ENCODE measurements at regions not wholly inside any gene's neighbourhood (a gene's known extent, or its start where the extent isn't known, plus 50 kb on each side); places are given as distances from the start of the nearest gene placed in this dataset.

- ATAC-seq (ENCODE audit: low read depth) = no peak
- no peaks in the 10 kb centered on the region for H3K36me3 Mint-ChIP-seq
- DNase-seq = no peak
- H3K4me1 Mint-ChIP-seq = no peaks in the 10 kb centered on the region
- no peak overlapping the region for H3K4me3 Mint-ChIP-seq
- H3K9me3 Mint-ChIP-seq = no peaks in the 10 kb centered on the region
- H3K27me3 Mint-ChIP-seq = peaks cover 3% of the 10 kb centered on the region
- POLR2A ChIA-PET = no interaction called here
- no peak overlapping the region for H3K27ac Mint-ChIP-seq
Measured at GRCh38 chr13:33340631-33341030, 55.1 kb upstream of the STARD13 start.

- H3K4me3 Mint-ChIP-seq = no peak overlapping the region
- POLR2A ChIA-PET = no interaction called here
Measured at GRCh38 chr13:33341861-33342452, 56.4 kb upstream of the STARD13 start.

GRCh38 chr13:33345842-33346241, 60.3 kb upstream of the STARD13 start:
- Mint-ChIP-seq H3K9me3 (no peaks in the 10 kb centered on the region), H3K36me3 (no peaks in the 10 kb centered on the region), H3K4me1 (peaks cover 1% of the 10 kb centered on the region), H3K4me3 (no peak overlapping the region), H3K27me3 (peaks cover 16% of the 10 kb centered on the region), H3K27ac (no peak overlapping the region)
- ATAC-seq (ENCODE audit: low read depth) (no peak), DNase-seq (no peak)
- POLR2A ChIA-PET = no interaction called here

More at GRCh38 chr13:33341861-33342452, 56.4 kb upstream of the STARD13 start:
- DNase-seq (no peak), ATAC-seq (ENCODE audit: low read depth) (no peak)
- H3K9me3 Mint-ChIP-seq = no peaks in the 10 kb centered on the region
- H3K27me3 Mint-ChIP-seq = peaks cover 6% of the 10 kb centered on the region
- no peaks in the 10 kb centered on the region for H3K36me3 Mint-ChIP-seq
- H3K27ac Mint-ChIP-seq = no peak overlapping the region
- H3K4me1 Mint-ChIP-seq = no peaks in the 10 kb centered on the region

GRCh38 chr13:33347861-33348260, 62.3 kb upstream of the STARD13 start:
- H3K9me3 Mint-ChIP-seq = no peaks in the 10 kb centered on the region
- POLR2A ChIA-PET = no interaction called here

GRCh38 chr13:33348366-33348765, 62.8 kb upstream of the STARD13 start:
- ATAC-seq (ENCODE audit: low read depth) = no peak
- Mint-ChIP-seq H3K27ac (no peak overlapping the region), H3K4me1 (peaks cover 2% of the 10 kb centered on the region), H3K9me3 (no peaks in the 10 kb centered on the region), H3K36me3 (no peaks in the 10 kb centered on the region), H3K27me3 (peaks cover 35% of the 10 kb centered on the region), H3K4me3 (no peak overlapping the region)
- POLR2A ChIA-PET = no interaction called here
- no peak for DNase-seq

More at GRCh38 chr13:33347861-33348260, 62.3 kb upstream of the STARD13 start:
- ATAC-seq (ENCODE audit: low read depth) (no peak), DNase-seq (no peak)
- Mint-ChIP-seq H3K27ac (no peak overlapping the region), H3K4me1 (peaks cover 2% of the 10 kb centered on the region), H3K27me3 (peaks cover 33% of the 10 kb centered on the region), H3K4me3 (no peak overlapping the region), H3K36me3 (no peaks in the 10 kb centered on the region)

- Mint-ChIP-seq H3K27ac (no peak overlapping the region), H3K9me3 (no peaks in the 10 kb centered on the region), H3K4me3 (no peak overlapping the region), H3K4me1 (peaks cover 2% of the 10 kb centered on the region), H3K27me3 (peaks cover 35% of the 10 kb centered on the region), H3K36me3 (no peaks in the 10 kb centered on the region)
- ATAC-seq (ENCODE audit: low read depth) = no peak
- POLR2A ChIA-PET = no interaction called here
- no peak for DNase-seq
Measured at GRCh38 chr13:33349288-33349985, 63.9 kb upstream of the STARD13 start.

GRCh38 chr13:33349986-33350826, 64.7 kb upstream of the STARD13 start:
- POLR2A ChIA-PET = no interaction called here
- peaks cover 2% of the 10 kb centered on the region for H3K4me1 Mint-ChIP-seq
- H3K4me3 Mint-ChIP-seq = no peak overlapping the region
- H3K27me3 Mint-ChIP-seq = peaks cover 38% of the 10 kb centered on the region
- DNase-seq (no peak), ATAC-seq (ENCODE audit: low read depth) (no peak)
- no peaks in the 10 kb centered on the region for H3K36me3 Mint-ChIP-seq
- H3K27ac Mint-ChIP-seq = no peak overlapping the region
- H3K9me3 Mint-ChIP-seq = no peaks in the 10 kb centered on the region

- H3K27me3 Mint-ChIP-seq = peaks cover 42% of the 10 kb centered on the region
- peaks cover 2% of the 10 kb centered on the region for H3K4me1 Mint-ChIP-seq
- no peak overlapping the region for H3K27ac Mint-ChIP-seq
- no peaks in the 10 kb centered on the region for H3K36me3 Mint-ChIP-seq
- H3K9me3 Mint-ChIP-seq = no peaks in the 10 kb centered on the region
- POLR2A ChIA-PET = no interaction called here
- ATAC-seq (ENCODE audit: low read depth) (no peak), DNase-seq (no peak)
- H3K4me3 Mint-ChIP-seq = no peak overlapping the region
Measured at GRCh38 chr13:33351319-33351718, 65.8 kb upstream of the STARD13 start.

GRCh38 chr13:33352041-33352440, 66.5 kb upstream of the STARD13 start:
- ATAC-seq (ENCODE audit: low read depth) = no peak
- Mint-ChIP-seq H3K27ac (no peak overlapping the region), H3K27me3 (peaks cover 45% of the 10 kb centered on the region), H3K36me3 (no peaks in the 10 kb centered on the region), H3K4me3 (no peak overlapping the region), H3K9me3 (no peaks in the 10 kb centered on the region), H3K4me1 (peaks cover 2% of the 10 kb centered on the region)
- POLR2A ChIA-PET = no interaction called here
- DNase-seq = no peak

GRCh38 chr13:33352526-33352925, 67.0 kb upstream of the STARD13 start:
- ATAC-seq (ENCODE audit: low read depth) = no peak
- peaks cover 48% of the 10 kb centered on the region for H3K27me3 Mint-ChIP-seq
- no peak overlapping the region for H3K27ac Mint-ChIP-seq
- H3K9me3 Mint-ChIP-seq = peaks cover 1% of the 10 kb centered on the region
- no peak overlapping the region for H3K4me3 Mint-ChIP-seq
- H3K36me3 Mint-ChIP-seq = no peaks in the 10 kb centered on the region
- POLR2A ChIA-PET = no interaction called here
- no peak for DNase-seq
- peaks cover 2% of the 10 kb centered on the region for H3K4me1 Mint-ChIP-seq

GRCh38 chr13:33353210-33353609, 67.7 kb upstream of the STARD13 start:
- POLR2A ChIA-PET = no interaction called here

GRCh38 chr13:33353646-33354045, 68.1 kb upstream of the STARD13 start:
- POLR2A ChIA-PET = no interaction called here
- H3K4me3 Mint-ChIP-seq = no peak overlapping the region
- H3K36me3 Mint-ChIP-seq = no peaks in the 10 kb centered on the region
- H3K27me3 Mint-ChIP-seq = peaks cover 40% of the 10 kb centered on the region
- H3K27ac Mint-ChIP-seq = no peak overlapping the region
- H3K9me3 Mint-ChIP-seq = peaks cover 1% of the 10 kb centered on the region
- ATAC-seq (ENCODE audit: low read depth) = no peak
- peaks cover 2% of the 10 kb centered on the region for H3K4me1 Mint-ChIP-seq
- DNase-seq = no peak

More at GRCh38 chr13:33353210-33353609, 67.7 kb upstream of the STARD13 start:
- H3K4me3 Mint-ChIP-seq = no peak overlapping the region
- ATAC-seq (ENCODE audit: low read depth) = no peak
- no peak for DNase-seq
- peaks cover 2% of the 10 kb centered on the region for H3K4me1 Mint-ChIP-seq
- H3K27ac Mint-ChIP-seq = no peak overlapping the region
- H3K9me3 Mint-ChIP-seq = peaks cover 1% of the 10 kb centered on the region
- H3K36me3 Mint-ChIP-seq = no peaks in the 10 kb centered on the region
- peaks cover 43% of the 10 kb centered on the region for H3K27me3 Mint-ChIP-seq

- Mint-ChIP-seq H3K4me1 (peaks cover 2% of the 10 kb centered on the region), H3K27ac (no peak overlapping the region), H3K9me3 (peaks cover 6% of the 10 kb centered on the region), H3K27me3 (peaks cover 36% of the 10 kb centered on the region), H3K4me3 (no peak overlapping the region), H3K36me3 (no peaks in the 10 kb centered on the region)
- no peak for ATAC-seq (ENCODE audit: low read depth)
- DNase-seq = no peak
- POLR2A ChIA-PET = no interaction called here
Measured at GRCh38 chr13:33355201-33355895, 69.8 kb upstream of the STARD13 start.
